ENCODE measurements at regions not wholly inside any gene's neighbourhood (a gene's known extent, or its start where the extent isn't known, plus 50 kb on each side); places are given as distances from the start of the nearest gene placed in this dataset.

GRCh38 chr1:115413621-115414020 lies 75.6 kb upstream of the NGF start:
- DNase-seq (ENCODE audit: low spot score): no peak

DNA sequence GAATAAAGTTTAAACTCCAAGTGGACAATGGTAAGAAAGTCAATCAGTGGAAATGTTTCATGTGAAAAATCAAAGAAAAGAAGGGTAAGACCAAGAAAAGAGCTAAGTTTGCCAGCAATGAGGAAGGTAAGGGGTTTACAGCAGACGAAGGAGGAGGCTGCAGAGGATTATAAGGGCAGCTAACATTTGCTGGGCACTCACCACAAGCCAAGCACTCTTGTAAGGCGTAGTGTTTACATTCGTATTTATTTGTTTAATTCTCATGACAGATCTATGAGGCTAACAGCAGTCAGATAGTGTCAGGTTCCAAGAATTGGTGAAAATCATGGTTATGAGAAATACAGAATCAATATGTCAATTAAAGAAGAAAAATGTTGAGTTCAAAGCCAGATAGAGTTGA lies 75.2 kb upstream of the NGF start:
- DNase-seq (ENCODE audit: low spot score): no peak

GRCh38 chr1:115412733-115413132 lies 74.7 kb upstream of the NGF start:
- no peak for DNase-seq (ENCODE audit: low spot score)

GRCh38 chr1:115412286-115412685 lies 74.2 kb upstream of the NGF start:
- no peak for DNase-seq (ENCODE audit: low spot score)

GRCh38 chr1:115411371-115412063 lies 73.5 kb upstream of the NGF start:
- peak; percentile 58 for DNase-seq (ENCODE audit: low spot score)

GRCh38 chr1:115409094-115410015 lies 71.3 kb upstream of the NGF start:
- DNase-seq (ENCODE audit: low spot score): no peak

GRCh38 chr1:115408533-115408932 lies 70.5 kb upstream of the NGF start:
- no peak for DNase-seq (ENCODE audit: low spot score)

DNA sequence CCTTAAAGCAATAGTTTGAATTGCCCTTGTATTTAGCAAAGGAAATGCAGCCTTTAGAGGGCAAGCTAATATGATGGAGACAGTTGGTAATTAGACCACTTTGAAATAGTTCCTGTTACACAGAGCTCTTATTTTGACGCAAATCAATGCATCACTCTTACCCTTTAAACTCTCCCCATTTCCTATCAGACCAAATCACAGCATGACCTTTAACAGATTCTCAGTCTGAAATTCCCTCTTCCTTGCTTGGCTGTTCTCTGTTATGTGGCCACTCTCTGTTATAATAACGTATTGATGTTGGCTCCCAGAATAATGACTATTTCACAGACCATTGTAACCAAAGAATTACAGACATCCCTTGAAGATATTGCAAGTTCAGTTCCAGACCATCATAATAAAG lies 66.9 kb upstream of the NGF start:
- DNase-seq (ENCODE audit: low spot score): no peak

DNA sequence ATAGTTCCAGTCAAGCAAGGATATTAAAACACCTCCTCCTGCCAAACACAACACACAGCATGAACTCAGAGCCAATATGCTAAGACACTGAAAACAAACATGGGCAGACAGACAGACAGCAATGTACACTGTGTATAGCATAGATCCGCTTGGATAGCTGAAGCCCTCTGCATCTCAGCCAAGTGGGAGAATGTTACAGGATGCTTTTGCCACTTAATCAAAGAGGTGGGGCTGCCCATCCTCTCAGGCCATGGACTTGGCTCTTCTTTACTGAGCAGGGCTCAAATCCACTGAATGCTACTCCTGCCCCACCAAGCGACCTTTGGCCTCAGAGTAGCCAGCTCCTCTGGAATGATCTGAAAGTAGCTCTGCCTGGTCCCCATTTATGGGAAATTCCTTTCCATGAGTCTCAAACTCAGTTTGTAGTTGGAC lies 64.7 kb upstream of the NGF start:
- no peak for DNase-seq (ENCODE audit: low spot score)

GRCh38 chr1:115401676-115402075 lies 63.6 kb upstream of the NGF start:
- no peak for DNase-seq (ENCODE audit: low spot score)

DNA sequence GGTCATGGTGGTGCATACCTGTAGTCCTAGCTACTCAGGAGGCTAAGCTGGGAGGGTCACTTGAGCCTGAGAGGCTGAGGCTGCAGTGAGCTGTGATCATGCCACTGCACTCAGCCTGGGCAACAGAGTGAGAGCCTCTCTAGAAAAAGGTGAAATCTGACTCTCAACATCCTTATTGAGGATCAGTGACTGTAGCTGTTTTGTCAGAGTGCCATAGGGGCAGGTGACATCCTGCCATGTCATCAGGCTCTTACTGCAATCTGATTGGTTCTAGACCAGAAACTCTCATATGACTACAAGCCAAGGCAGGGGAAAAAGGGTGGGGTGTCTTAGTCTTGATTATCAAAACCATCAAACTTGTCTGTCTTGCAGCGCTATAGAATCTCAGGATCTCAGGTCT lies 62.8 kb upstream of the NGF start:
- DNase-seq (ENCODE audit: low spot score): no peak

GRCh38 chr1:115400426-115400825 lies 62.4 kb upstream of the NGF start:
- DNase-seq (ENCODE audit: low spot score): no peak

GRCh38 chr1:115398745-115399144 lies 60.7 kb upstream of the NGF start:
- no peak for DNase-seq (ENCODE audit: low spot score)

Measured in AG20443 (cell line).